Mesenchymal stem cell (in vitro differentiated cells and primary cell): ENCODE measurements at regions not wholly inside any gene's neighbourhood (a gene's known extent, or its start where the extent isn't known, plus 50 kb on each side); places are given as distances from the start of the nearest gene placed in this dataset.

Experiments used
- DNase-seq: peaks from one replicate; pipeline ENCODE4 v3.0.0-alpha.2; 2013
- H2AFZ ChIP-seq: one replicate; pipeline ENCODE4 v1.6.1; 2013; ENCODE audit warnings: low read depth, mild to moderate bottlenecking, control low read depth, inconsistent platforms, low read length, moderate library complexity
- H2AK5ac ChIP-seq: 2 replicates; pipeline ENCODE4 v1.6.1; 2013; ENCODE audit warnings: low read length, moderate library complexity, mild to moderate bottlenecking, inconsistent platforms; ENCODE audit not compliant: severe bottlenecking
- H2BK120ac ChIP-seq: one replicate; pipeline ENCODE4 v1.6.1; 2013; ENCODE audit warnings: low read depth, mild to moderate bottlenecking, inconsistent platforms, low read length, moderate library complexity
- H2BK12ac ChIP-seq, 2 experiments: one replicate each; pipeline ENCODE4 v1.6.1; 2013; ENCODE audit warnings: inconsistent platforms in 2 of 2, low read length in 2 of 2, mild to moderate bottlenecking in 2 of 2, moderate library complexity in 2 of 2, control low read depth in 1 of 2
- H2BK15ac ChIP-seq: one replicate; pipeline ENCODE4 v1.6.1; 2013; ENCODE audit warnings: mild to moderate bottlenecking, low read depth, inconsistent platforms; ENCODE audit not compliant: poor library complexity, severe bottlenecking
- H2BK5ac ChIP-seq: 2 replicates; pipeline ENCODE4 v1.6.1; 2013; ENCODE audit warnings: low read depth, mild to moderate bottlenecking, low read length, control low read depth, inconsistent platforms; ENCODE audit not compliant: poor library complexity, severe bottlenecking
- H3K14ac ChIP-seq, 2 experiments: one replicate each; pipeline ENCODE4 v1.6.1; 2013; ENCODE audit warnings: inconsistent platforms in 2 of 2, low read length in 2 of 2, control low read depth in 1 of 2, mild to moderate bottlenecking in 1 of 2, moderate library complexity in 1 of 2
- H3K18ac ChIP-seq, 2 experiments: one replicate each; pipeline ENCODE4 v1.6.1; 2013; ENCODE audit warnings: inconsistent platforms in 2 of 2, low read length in 2 of 2, control low read depth in 1 of 2, low read depth in 1 of 2, mild to moderate bottlenecking in 1 of 2
- H3K23ac ChIP-seq, 2 experiments: one replicate each; pipeline ENCODE4 v1.6.1; 2013; ENCODE audit warnings: inconsistent platforms in 2 of 2, low read length in 2 of 2, mild to moderate bottlenecking in 2 of 2, moderate library complexity in 2 of 2, control low read depth in 1 of 2
- H3K27ac ChIP-seq: 2 replicates; pipeline ENCODE4 v1.5.1; 2013; ENCODE audit warnings: mild to moderate bottlenecking, moderate library complexity, low read length, control low read depth, inconsistent platforms; ENCODE audit not compliant: poor library complexity, severe bottlenecking
- H3K27me3 ChIP-seq, 2 experiments: 2 replicates each; pipeline versions ENCODE4 v1.6.1 to v1.7.0; 2013; ENCODE audit warnings: low read length in 2 of 2, mild to moderate bottlenecking in 2 of 2, moderate library complexity in 2 of 2, control low read depth in 1 of 2, inconsistent platforms in 1 of 2; ENCODE audit not compliant: control insufficient read depth in 1 of 2, insufficient read depth in 1 of 2
- H3K36me3 ChIP-seq, 2 experiments: 2 replicates each; pipeline versions ENCODE4 v1.6.1 to v1.7.0; 2013; ENCODE audit warnings: low read length in 2 of 2, control low read depth in 1 of 2, inconsistent platforms in 1 of 2, low read depth in 1 of 2, mild to moderate bottlenecking in 1 of 2; ENCODE audit not compliant: insufficient read depth in 2 of 2, control insufficient read depth in 1 of 2
- H3K4ac ChIP-seq, 2 experiments: one replicate each; pipeline ENCODE4 v1.6.1; 2013; ENCODE audit warnings: inconsistent platforms in 2 of 2, low read length in 2 of 2, mild to moderate bottlenecking in 2 of 2, moderate library complexity in 2 of 2, control low read depth in 1 of 2, low read depth in 1 of 2
- H3K4me1 ChIP-seq: 2 replicates; pipeline ENCODE4 v1.6.1; 2013; ENCODE audit warnings: low read depth, low read length, control low read depth; ENCODE audit not compliant: control insufficient read depth, insufficient read depth
- H3K4me2 ChIP-seq: 2 replicates; pipeline ENCODE4 v1.6.1; 2013; ENCODE audit warnings: low read length, mild to moderate bottlenecking, inconsistent platforms; ENCODE audit not compliant: poor library complexity, severe bottlenecking
- H3K4me3 ChIP-seq, 2 experiments: 2 replicates each; pipeline versions ENCODE4 v1.5.1 to v1.7.0; 2013; ENCODE audit warnings: low read length in 2 of 2, mild to moderate bottlenecking in 2 of 2, control low read depth in 1 of 2, low read depth in 1 of 2; ENCODE audit not compliant: insufficient read depth in 1 of 2
- H3K79me1 ChIP-seq: replicated peaks from 2 replicates; pipeline ENCODE4 v1.6.1; 2013; ENCODE audit warnings: mild to moderate bottlenecking, control low read depth, low read length, inconsistent platforms; ENCODE audit not compliant: poor library complexity, severe bottlenecking
- H3K9ac ChIP-seq: 2 replicates; pipeline ENCODE4 v1.7.0; 2013; ENCODE audit warnings: mild to moderate bottlenecking, low read length, moderate library complexity
- H3K9me3 ChIP-seq: 2 replicates; pipeline ENCODE4 v1.7.0; 2013; ENCODE audit warnings: mild to moderate bottlenecking, low read length; ENCODE audit not compliant: control insufficient read depth
- H4K8ac ChIP-seq: one replicate; pipeline ENCODE4 v1.6.1; 2013; ENCODE audit warnings: inconsistent platforms, mild to moderate bottlenecking, low read length, moderate library complexity
- H4K91ac ChIP-seq: one replicate; pipeline ENCODE4 v1.6.1; 2013; ENCODE audit warnings: mild to moderate bottlenecking, low read length, inconsistent platforms
- WGBS: methylation state at CpG from one replicate; pipeline ENCODE4 v1.1.7; 2013; ENCODE audit warnings: mixed read lengths; 5-methylcytosine and 5-hydroxymethylcytosine counted together

GRCh38 chr4:155106629-155107028 lies 101.8 kb upstream of the NPY2R start:
- WGBS = no CpG with 5 or more reads among the region's 1 CpG
- H4K91ac ChIP-seq = no peak overlapping the region

GRCh38 chr4:155107059-155107458 lies 101.4 kb upstream of the NPY2R start:
- no peak overlapping the region for H3K4me2 ChIP-seq
- H2BK12ac ChIP-seq = no peak overlapping the region
- H3K4me3 ChIP-seq = no peak overlapping the region
- no peak overlapping the region for H3K23ac ChIP-seq
- H3K27ac ChIP-seq = no peak overlapping the region
- no peaks in the 10 kb centered on the region for H3K36me3 ChIP-seq
- 50% methylated on average over 1 of the region's 3 CpGs for WGBS
- no peak overlapping the region for H2BK120ac ChIP-seq
- no peak overlapping the region for H2AFZ ChIP-seq
- no peak overlapping the region for H4K91ac ChIP-seq
- no peak overlapping the region for H3K18ac ChIP-seq
- H3K4me1 ChIP-seq = no peaks in the 10 kb centered on the region
- no peaks in the 10 kb centered on the region for H3K9me3 ChIP-seq
- no peak overlapping the region for H3K9ac ChIP-seq
- H2BK15ac ChIP-seq = no peak overlapping the region
- no peaks in the 10 kb centered on the region for H3K79me1 ChIP-seq
- H2AK5ac ChIP-seq = no peak overlapping the region
- DNase-seq = no peak
- H3K27me3 ChIP-seq = no peaks in the 10 kb centered on the region
- no peak overlapping the region for H2BK5ac ChIP-seq
- H4K8ac ChIP-seq = no peak overlapping the region
- H3K4ac ChIP-seq = no peak overlapping the region
- no peak overlapping the region for H3K14ac ChIP-seq

More at GRCh38 chr4:155106629-155107028, 101.8 kb upstream of the NPY2R start:
- H2BK5ac ChIP-seq = no peak overlapping the region
- no peaks in the 10 kb centered on the region for H3K79me1 ChIP-seq
- H2BK15ac ChIP-seq = no peak overlapping the region
- H2BK120ac ChIP-seq = no peak overlapping the region
- no peak overlapping the region for H3K18ac ChIP-seq
- H3K36me3 ChIP-seq = no peaks in the 10 kb centered on the region
- H3K14ac ChIP-seq = no peak overlapping the region
- no peak overlapping the region for H3K4me3 ChIP-seq
- H2AFZ ChIP-seq = no peak overlapping the region
- no peak overlapping the region for H3K4ac ChIP-seq
- H3K27ac ChIP-seq = no peak overlapping the region
- no peak overlapping the region for H2BK12ac ChIP-seq
- no peaks in the 10 kb centered on the region for H3K27me3 ChIP-seq
- no peak overlapping the region for H3K9ac ChIP-seq
- no peaks in the 10 kb centered on the region for H3K4me1 ChIP-seq
- H2AK5ac ChIP-seq = no peak overlapping the region
- no peak overlapping the region for H4K8ac ChIP-seq
- no peaks in the 10 kb centered on the region for H3K9me3 ChIP-seq
- DNase-seq = no peak
- no peak overlapping the region for H3K23ac ChIP-seq
- no peak overlapping the region for H3K4me2 ChIP-seq

- no peak overlapping the region for H3K18ac ChIP-seq
- H2AFZ ChIP-seq = no peak overlapping the region
- no peaks in the 10 kb centered on the region for H3K4me1 ChIP-seq
- H3K9ac ChIP-seq = no peak overlapping the region
- no peaks in the 10 kb centered on the region for H3K36me3 ChIP-seq
- H3K4ac ChIP-seq = no peak overlapping the region
- H4K91ac ChIP-seq = no peak overlapping the region
- H2BK120ac ChIP-seq = no peak overlapping the region
- H3K27ac ChIP-seq = no peak overlapping the region
- no peak overlapping the region for H2BK12ac ChIP-seq
- H2BK15ac ChIP-seq = no peak overlapping the region
- H2BK5ac ChIP-seq = no peak overlapping the region
- no peak overlapping the region for H3K4me2 ChIP-seq
- no peaks in the 10 kb centered on the region for H3K79me1 ChIP-seq
- no peak overlapping the region for H3K14ac ChIP-seq
- no peak overlapping the region for H3K23ac ChIP-seq
- H3K27me3 ChIP-seq = no peaks in the 10 kb centered on the region
- no peak overlapping the region for H2AK5ac ChIP-seq
- H4K8ac ChIP-seq = no peak overlapping the region
- DNase-seq = no peak
- peaks cover 14% of the 10 kb centered on the region for H3K9me3 ChIP-seq
- H3K4me3 ChIP-seq = no peak overlapping the region
Observed at GRCh38 chr4:155114790-155115189, 93.6 kb upstream of the NPY2R start.

GRCh38 chr4:155119006-155119405 lies 89.4 kb upstream of the NPY2R start:
- H2BK120ac ChIP-seq = no peak overlapping the region
- H3K4me3 ChIP-seq = no peak overlapping the region
- H2BK5ac ChIP-seq = no peak overlapping the region
- peaks cover 17% of the 10 kb centered on the region for H3K9me3 ChIP-seq
- no peak overlapping the region for H3K27ac ChIP-seq
- no peaks in the 10 kb centered on the region for H3K4me1 ChIP-seq
- no peak overlapping the region for H2AFZ ChIP-seq
- no peak overlapping the region for H3K4ac ChIP-seq
- H2BK15ac ChIP-seq = no peak overlapping the region
- no peak overlapping the region for H3K4me2 ChIP-seq
- no peak overlapping the region for H3K23ac ChIP-seq
- H3K18ac ChIP-seq = no peak overlapping the region
- H2BK12ac ChIP-seq = no peak overlapping the region
- no peak overlapping the region for H3K14ac ChIP-seq
- H3K9ac ChIP-seq = no peak overlapping the region
- no peak overlapping the region for H4K91ac ChIP-seq
- H3K36me3 ChIP-seq = no peaks in the 10 kb centered on the region
- H4K8ac ChIP-seq = no peak overlapping the region
- H2AK5ac ChIP-seq = no peak overlapping the region
- no peaks in the 10 kb centered on the region for H3K79me1 ChIP-seq
- no peak for DNase-seq
- no peaks in the 10 kb centered on the region for H3K27me3 ChIP-seq
